ENCODE measurements at regions not wholly inside any gene's neighbourhood (a gene's known extent, or its start where the extent isn't known, plus 50 kb on each side); places are given as distances from the start of the nearest gene placed in this dataset.
"Not testable (repeated sequence)": the region's sequence is repeated elsewhere in the genome, so short reads cannot be mapped to it uniquely, and the experiment has no call there.

GRCh38 chr3:95335517-95335916 is 1272.7 kb downstream of the NSUN3 start:
- Mint-ChIP-seq H3K27ac (no peak overlapping the region), H3K4me3 (no peak overlapping the region), H3K27me3 (ENCODE audit: insufficient read depth) (no peaks in the 10 kb centered on the region), H3K4me1 (ENCODE audit: low read depth) (no peaks in the 10 kb centered on the region), H3K9me3 (peaks cover 6% of the 10 kb centered on the region), H3K36me3 (ENCODE audit: low read depth) (no peaks in the 10 kb centered on the region; the same call in 1 of the 2 replicates)
- no peak for TF ChIP-seq CTCF (IDR thresholded peaks at IDR 0.05)
- no peak for DNase-seq

- DNase-seq, result no peak
Observed at GRCh38 chr3:95338446-95338845, 1275.6 kb downstream of the NSUN3 start.

GRCh38 chr3:95341314-95341713 is 1278.5 kb downstream of the NSUN3 start:
- Mint-ChIP-seq H3K4me1 (ENCODE audit: low read depth) (no peaks in the 10 kb centered on the region), H3K27me3 (ENCODE audit: insufficient read depth) (no peaks in the 10 kb centered on the region), H3K4me3 (no peak overlapping the region), H3K9me3 (peaks cover 13% of the 10 kb centered on the region), H3K27ac (no peak overlapping the region), H3K36me3 (ENCODE audit: low read depth) (no peaks in the 10 kb centered on the region)
- DNase-seq, result no peak
- TF ChIP-seq CTCF (IDR thresholded peaks at IDR 0.05), result no peak

More at GRCh38 chr3:95338446-95338845, 1275.6 kb downstream of the NSUN3 start:
- no peaks in the 10 kb centered on the region for H3K27me3 Mint-ChIP-seq (ENCODE audit: insufficient read depth)
- no peaks in the 10 kb centered on the region for H3K4me1 Mint-ChIP-seq (ENCODE audit: low read depth)
- H3K36me3 Mint-ChIP-seq (ENCODE audit: low read depth), result no peaks in the 10 kb centered on the region
- TF ChIP-seq CTCF (IDR thresholded peaks at IDR 0.05), result no peak
- H3K9me3 Mint-ChIP-seq, result peaks cover 8% of the 10 kb centered on the region
- no peak overlapping the region for H3K27ac Mint-ChIP-seq
- no peak overlapping the region for H3K4me3 Mint-ChIP-seq

- Mint-ChIP-seq H3K4me3 (no peak overlapping the region), H3K4me1 (ENCODE audit: low read depth) (no peaks in the 10 kb centered on the region), H3K27me3 (ENCODE audit: insufficient read depth) (no peaks in the 10 kb centered on the region), H3K36me3 (ENCODE audit: low read depth) (no peaks in the 10 kb centered on the region; the same call in 1 of the 2 replicates), H3K27ac (no peak overlapping the region), H3K9me3 (peaks cover 19% of the 10 kb centered on the region)
- no peak for DNase-seq
- TF ChIP-seq CTCF (IDR thresholded peaks at IDR 0.05), result no peak
Observed at GRCh38 chr3:95343228-95343627, 1280.4 kb downstream of the NSUN3 start.

GRCh38 chr3:95343767-95344166 is 1280.9 kb downstream of the NSUN3 start:
- TF ChIP-seq CTCF (IDR thresholded peaks at IDR 0.05), result no peak
- Mint-ChIP-seq H3K4me1 (ENCODE audit: low read depth) (no peaks in the 10 kb centered on the region), H3K9me3 (peaks cover 17% of the 10 kb centered on the region), H3K27ac (no peak overlapping the region), H3K36me3 (ENCODE audit: low read depth) (no peaks in the 10 kb centered on the region; the same call in 1 of the 2 replicates), H3K4me3 (no peak overlapping the region), H3K27me3 (ENCODE audit: insufficient read depth) (no peaks in the 10 kb centered on the region)
- no peak for DNase-seq

GRCh38 chr3:95347936-95348335 is 1285.1 kb downstream of the NSUN3 start:
- not testable (repeated sequence) for H3K4me1 Mint-ChIP-seq (ENCODE audit: low read depth); DNase-seq; H3K27me3 Mint-ChIP-seq (ENCODE audit: insufficient read depth); H3K27ac Mint-ChIP-seq; H3K4me3 Mint-ChIP-seq; H3K36me3 Mint-ChIP-seq (ENCODE audit: low read depth)
- peaks cover 35% of the 10 kb centered on the region for H3K9me3 Mint-ChIP-seq

Measured in HFFc6 (cell line).